Astrocyte of the cerebellum (primary cell): ENCODE measurements at regions not wholly inside any gene's neighbourhood (a gene's known extent, or its start where the extent isn't known, plus 50 kb on each side); places are given as distances from the start of the nearest gene placed in this dataset.

ENCODE experiments used
- DNase-seq: peaks from one replicate; pipeline ENCODE4 v3.0.0-alpha.2; 2011; ENCODE audit warnings: low read depth
- H3K4me3 ChIP-seq: 2 replicates; pipeline ENCODE4 v1.5.1; 2011; ENCODE audit warnings: mild to moderate bottlenecking, low read depth, low read length, moderate library complexity
- CTCF ChIP-seq: IDR thresholded peaks from 2 replicates; pipeline ENCODE4 v1.5.1; 2012; ENCODE audit warnings: low read length, low read depth, moderate library complexity, mild to moderate bottlenecking; ENCODE audit errors: missing control alignments
- in situ Hi-C: cut with HindIII; loops from 2 replicates; pipeline ENCODE4 v1.10.0; 2017; ENCODE audit warnings: low sequenced_read_pairs

GRCh38 chr11:70508231-70508480 is 109.8 kb downstream of the CTTN start:
- no peak overlapping the region for H3K4me3 ChIP-seq
- DNase-seq, result no peak
- in situ Hi-C loops, result loop anchor here (5.0 kb wide), 1 partner anchor 49 kb away; no protein-coding TSS in a partner anchor
- no peak for TF ChIP-seq CTCF

- TF ChIP-seq CTCF, result no peak
- no peak overlapping the region for H3K4me3 ChIP-seq
- DNase-seq, result no peak
- in situ Hi-C loops, result loop anchor here (5.0 kb wide), 1 partner anchor 48 kb away; no protein-coding TSS in a partner anchor
Measured at GRCh38 chr11:70509476-70509875, 111.1 kb downstream of the CTTN start.

- no peak for DNase-seq
- TF ChIP-seq CTCF, result no peak
- in situ Hi-C loops, result no loop called here
- no peak overlapping the region for H3K4me3 ChIP-seq
Measured at GRCh38 chr11:70510106-70510505, 111.8 kb downstream of the CTTN start.

GRCh38 chr11:70510571-70510970 is 112.2 kb downstream of the CTTN start:
- no peak overlapping the region for H3K4me3 ChIP-seq
- TF ChIP-seq CTCF, result no peak
- DNase-seq, result no peak
- in situ Hi-C loops, result no loop called here

- in situ Hi-C loops, result no loop called here
- DNase-seq, result no peak
- H3K4me3 ChIP-seq, result no peak overlapping the region
- TF ChIP-seq CTCF, result no peak
Measured at GRCh38 chr11:70511345-70511744, 113.0 kb downstream of the CTTN start.

- no peak for TF ChIP-seq CTCF
- no peak overlapping the region for H3K4me3 ChIP-seq
- no peak for DNase-seq
- in situ Hi-C loops, result no loop called here
Measured at GRCh38 chr11:70512716-70513115, 114.4 kb downstream of the CTTN start.

- DNase-seq, result no peak
- no peak for TF ChIP-seq CTCF
- in situ Hi-C loops, result no loop called here
Measured at GRCh38 chr11:70517203-70517602, 118.9 kb downstream of the CTTN start.

More at GRCh38 chr11:70517203-70517602, 118.9 kb downstream of the CTTN start:
- no peak overlapping the region for H3K4me3 ChIP-seq
